ENCODE measurements at regions not wholly inside any gene's neighbourhood (a gene's known extent, or its start where the extent isn't known, plus 50 kb on each side); places are given as distances from the start of the nearest gene placed in this dataset.

DNA sequence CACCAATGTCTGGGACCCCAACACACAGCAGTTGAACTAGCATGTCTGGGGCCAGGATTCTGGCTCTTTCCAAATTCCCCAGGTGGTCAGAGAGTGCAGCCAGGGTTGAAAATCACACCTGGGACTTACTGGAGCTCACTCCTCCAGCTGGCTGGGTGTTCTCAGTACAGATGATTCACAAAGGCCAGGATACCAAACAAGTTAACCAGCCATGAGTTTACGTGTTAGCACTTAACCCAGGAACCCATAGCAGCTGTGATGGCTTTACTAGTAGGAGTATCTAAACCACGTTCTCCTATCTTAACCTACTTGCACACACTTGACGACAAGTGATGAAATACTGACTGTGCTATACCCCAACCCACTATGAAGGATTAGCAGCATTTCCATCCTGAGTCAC, 222.8 kb downstream of the FBXO15 start:
- no peak for TF ChIP-seq POLR2AphosphoS5 (IDR thresholded peaks at IDR 0.05)
- no peak for TF ChIP-seq POLR2A (IDR thresholded peaks at IDR 0.05)

Measured in transverse colon (tissue), 3 donors.